Loucy (cell line): ENCODE measurements at regions not wholly inside any gene's neighbourhood (a gene's known extent, or its start where the extent isn't known, plus 50 kb on each side); places are given as distances from the start of the nearest gene placed in this dataset.

Source experiments
- H2AFZ ChIP-seq: fragments of 200-600 bp; sonication (generic); 2 replicates; pipeline ENCODE4 v1.6.0; 2016; ENCODE audit warnings: antibody characterized with exemption, mild to moderate bottlenecking, low read length, moderate library complexity
- H3F3A ChIP-seq: fragments of 200-600 bp; 2 replicates; pipeline ENCODE4 v1.6.0; 2016; ENCODE audit warnings: antibody characterized with exemption, low read depth, mild to moderate bottlenecking
- H3K27me3 ChIP-seq: fragments of 200-600 bp; sonication (generic); 2 replicates; pipeline ENCODE4 v1.6.1; 2014; ENCODE audit warnings: low read length, mild to moderate bottlenecking; ENCODE audit not compliant: insufficient read depth, poor library complexity, severe bottlenecking
- H3K36me3 ChIP-seq: fragments of 200-600 bp; sonication (generic); 2 replicates; pipeline ENCODE4 v1.6.1; 2016; ENCODE audit warnings: low read length; ENCODE audit not compliant: insufficient read depth
- H3K4me1 ChIP-seq: fragments of 200-600 bp; sonication (generic); 2 replicates; pipeline ENCODE4 v1.5.1; 2014; ENCODE audit warnings: low read length, mild to moderate bottlenecking; ENCODE audit not compliant: insufficient read depth, poor library complexity, severe bottlenecking
- H3K4me2 ChIP-seq: fragments of 200-600 bp; sonication (generic); 2 replicates; pipeline ENCODE4 v1.6.0; 2014; ENCODE audit warnings: antibody characterized with exemption, low read length, low read depth, mild to moderate bottlenecking; ENCODE audit not compliant: poor library complexity, severe bottlenecking
- H3K4me3 ChIP-seq: fragments of 200-600 bp; sonication (generic); 2 replicates; pipeline ENCODE4 v1.5.1; 2014; ENCODE audit warnings: low read length, mild to moderate bottlenecking, mixed read lengths; ENCODE audit not compliant: poor library complexity, severe bottlenecking
- H3K79me2 ChIP-seq: fragments of 200-600 bp; sonication (generic); 2 replicates; pipeline ENCODE4 v1.6.1; 2014; ENCODE audit warnings: low read length; ENCODE audit not compliant: insufficient read depth
- H3K9ac ChIP-seq: fragments of 200-600 bp; sonication (generic); 2 replicates; pipeline ENCODE4 v1.6.0; 2014; ENCODE audit warnings: mild to moderate bottlenecking, low read depth, low read length, moderate library complexity; ENCODE audit not compliant: poor library complexity, severe bottlenecking
- H3K9me2 ChIP-seq: fragments of 200-600 bp; sonication (generic); replicated peaks from 2 replicates; pipeline ENCODE4 v1.6.1; 2016; ENCODE audit warnings: low read depth, low read length, mixed read lengths
- H3K9me3 ChIP-seq: fragments of 200-600 bp; sonication (generic); 2 replicates; pipeline ENCODE4 v1.6.1; 2014; ENCODE audit warnings: mild to moderate bottlenecking, antibody characterized with exemption, low read length, low read depth; ENCODE audit not compliant: insufficient read depth
- H4K20me1 ChIP-seq: fragments of 200-600 bp; sonication (generic); 2 replicates; pipeline ENCODE4 v1.6.0; 2014; ENCODE audit warnings: antibody characterized with exemption, low read length, mild to moderate bottlenecking; ENCODE audit not compliant: insufficient read depth, poor library complexity, severe bottlenecking
- EZH2phosphoT487 ChIP-seq: fragments of 200-600 bp; IDR thresholded peaks from 2 replicates; pipeline ENCODE4 v1.6.1; 2018; ENCODE audit warnings: antibody characterized with exemption, mild to moderate bottlenecking, moderate library complexity, borderline replicate concordance
- TF ChIP-seq, protein P1 (sequence below): fragments of 200-600 bp; sonication (generic); conservative IDR thresholded peaks from 2 replicates; pipeline ENCODE4 v1.5.1; 2014; ENCODE audit warnings: mild to moderate bottlenecking, antibody characterized with exemption, low read length

DNA sequence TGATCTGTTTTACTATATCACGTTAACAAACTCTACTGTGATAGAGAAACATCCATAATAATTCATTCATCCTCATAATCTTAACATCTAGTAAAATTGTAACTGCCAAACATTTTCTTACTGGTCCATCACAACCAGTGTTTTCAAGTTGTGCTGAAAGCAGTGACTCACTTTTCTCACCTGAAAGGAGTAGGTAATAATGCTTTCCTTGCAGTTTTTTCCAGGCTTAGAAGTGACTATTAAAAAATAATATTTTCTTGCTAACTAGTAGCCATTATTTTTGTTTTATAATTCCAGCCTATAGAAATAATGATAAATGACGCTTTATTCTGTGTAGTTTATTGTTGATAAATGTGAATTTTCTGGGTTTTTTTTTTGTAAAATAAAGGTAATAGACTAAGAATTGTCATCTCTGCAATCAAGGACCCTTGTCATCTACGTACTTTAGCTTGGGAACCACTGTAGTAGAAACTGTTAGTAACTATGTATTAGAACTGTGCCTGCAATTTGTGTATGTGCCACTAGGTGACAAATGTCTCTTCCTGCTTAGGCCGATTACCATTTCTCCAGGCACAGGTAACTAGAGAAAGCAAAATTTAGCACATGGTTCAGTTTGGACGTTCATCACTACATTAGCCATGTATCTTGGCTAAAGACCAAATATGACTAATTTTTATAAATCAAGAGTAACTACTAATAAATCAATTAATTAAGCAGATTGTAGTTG is 409.4 kb upstream of the ERCC4 start:
- H3K27me3 ChIP-seq: no peaks in the 10 kb centered on the region
- no peaks in the 10 kb centered on the region for H3F3A ChIP-seq
- H3K9ac ChIP-seq: no peak overlapping the region
- H3K79me2 ChIP-seq: no peaks in the 10 kb centered on the region
- no peaks in the 10 kb centered on the region for H3K36me3 ChIP-seq
- no peaks in the 10 kb centered on the region for H3K9me3 ChIP-seq
- H4K20me1 ChIP-seq: no peaks in the 10 kb centered on the region
- H3K9me2 ChIP-seq: no peaks in the 10 kb centered on the region
- no peak overlapping the region for H3K4me3 ChIP-seq
- no peak overlapping the region for H3K4me2 ChIP-seq
- no peaks in the 10 kb centered on the region for H3K4me1 ChIP-seq
- TF ChIP-seq EZH2phosphoT487: no peak
- TF ChIP-seq, protein P1, sequence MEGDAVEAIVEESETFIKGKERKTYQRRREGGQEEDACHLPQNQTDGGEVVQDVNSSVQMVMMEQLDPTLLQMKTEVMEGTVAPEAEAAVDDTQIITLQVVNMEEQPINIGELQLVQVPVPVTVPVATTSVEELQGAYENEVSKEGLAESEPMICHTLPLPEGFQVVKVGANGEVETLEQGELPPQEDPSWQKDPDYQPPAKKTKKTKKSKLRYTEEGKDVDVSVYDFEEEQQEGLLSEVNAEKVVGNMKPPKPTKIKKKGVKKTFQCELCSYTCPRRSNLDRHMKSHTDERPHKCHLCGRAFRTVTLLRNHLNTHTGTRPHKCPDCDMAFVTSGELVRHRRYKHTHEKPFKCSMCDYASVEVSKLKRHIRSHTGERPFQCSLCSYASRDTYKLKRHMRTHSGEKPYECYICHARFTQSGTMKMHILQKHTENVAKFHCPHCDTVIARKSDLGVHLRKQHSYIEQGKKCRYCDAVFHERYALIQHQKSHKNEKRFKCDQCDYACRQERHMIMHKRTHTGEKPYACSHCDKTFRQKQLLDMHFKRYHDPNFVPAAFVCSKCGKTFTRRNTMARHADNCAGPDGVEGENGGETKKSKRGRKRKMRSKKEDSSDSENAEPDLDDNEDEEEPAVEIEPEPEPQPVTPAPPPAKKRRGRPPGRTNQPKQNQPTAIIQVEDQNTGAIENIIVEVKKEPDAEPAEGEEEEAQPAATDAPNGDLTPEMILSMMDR: peak; percentile 18; the same call in 1 of the 2 replicates
- H2AFZ ChIP-seq: no peak overlapping the region

DNA sequence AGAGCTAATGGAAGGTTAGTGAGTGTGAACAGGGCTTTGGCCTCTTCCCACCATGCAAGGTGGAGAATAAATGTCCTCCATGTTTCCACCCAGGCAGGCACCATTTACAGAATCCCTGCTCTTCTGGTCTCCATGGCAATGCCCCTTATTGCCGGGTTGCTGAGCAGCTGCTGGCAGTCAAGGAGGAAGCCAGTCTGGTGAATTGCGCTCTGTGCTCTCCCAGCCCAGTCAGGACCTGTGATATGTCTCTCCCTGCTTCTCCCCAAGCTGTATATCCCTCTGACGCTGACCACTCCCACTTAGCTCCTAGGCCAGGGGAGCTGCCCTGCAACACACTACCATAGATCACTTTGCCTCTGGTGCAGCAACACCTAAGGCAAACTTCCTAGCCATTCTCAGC is 402.1 kb upstream of the ERCC4 start:
- Histone ChIP-seq H3K4me3 (no peak overlapping the region), H3K4me1 (no peaks in the 10 kb centered on the region), H2AFZ (no peak overlapping the region), H3K9ac (no peak overlapping the region), H3K9me2 (no peaks in the 10 kb centered on the region), H3K4me2 (no peak overlapping the region), H4K20me1 (no peaks in the 10 kb centered on the region), H3K36me3 (no peaks in the 10 kb centered on the region), H3K79me2 (no peaks in the 10 kb centered on the region), H3F3A (no peaks in the 10 kb centered on the region), H3K9me3 (no peaks in the 10 kb centered on the region), H3K27me3 (no peaks in the 10 kb centered on the region)
- TF ChIP-seq EZH2phosphoT487: no peak
- TF ChIP-seq, protein P1: no peak

GRCh38 chr16:13519871-13520270 is 400.1 kb upstream of the ERCC4 start:
- Histone ChIP-seq H3K79me2 (no peaks in the 10 kb centered on the region), H3K4me2 (no peak overlapping the region), H3K36me3 (no peaks in the 10 kb centered on the region), H3K9me3 (no peaks in the 10 kb centered on the region), H3F3A (no peaks in the 10 kb centered on the region), H3K27me3 (no peaks in the 10 kb centered on the region), H2AFZ (no peak overlapping the region), H4K20me1 (no peaks in the 10 kb centered on the region), H3K9me2 (no peaks in the 10 kb centered on the region), H3K4me1 (no peaks in the 10 kb centered on the region), H3K9ac (no peak overlapping the region), H3K4me3 (no peak overlapping the region)
- TF ChIP-seq, protein P1: no peak
- TF ChIP-seq EZH2phosphoT487: no peak
